ENCODE measurements at regions not wholly inside any gene's neighbourhood (a gene's known extent, or its start where the extent isn't known, plus 50 kb on each side); places are given as distances from the start of the nearest gene placed in this dataset.
"Not testable (repeated sequence)": the region's sequence is repeated elsewhere in the genome, so short reads cannot be mapped to it uniquely, and the experiment has no call there.

GRCh38 chr21:28308516-28308915 lies 684.2 kb downstream of the LTN1 start:
- Histone ChIP-seq H3K4me1 (ENCODE audit: insufficient read depth, low read length) (peaks cover 3% of the 10 kb centered on the region; the same call in 1 of the 2 replicates), H3K4me3 (ENCODE audit: low read length) (no peak overlapping the region), H3K9ac (ENCODE audit: low read depth, low read length) (no peak overlapping the region), H3K27me3 (ENCODE audit: insufficient read depth, low read length) (no peaks in the 10 kb centered on the region), H3K9me3 (ENCODE audit: insufficient read depth, low read depth, low read length) (0 out of 2 replicates have a peak, but pooled peaks cover 6% of the 10 kb centered on the region), H3K27ac (ENCODE audit: low read depth, low read length) (no peak overlapping the region), H3K36me3 (ENCODE audit: insufficient read depth, low read length) (no peaks in the 10 kb centered on the region)
- 96% methylated on average over 1 of the region's 1 CpG for WGBS

- Histone ChIP-seq H3K36me3 (ENCODE audit: insufficient read depth, low read length) (no peaks in the 10 kb centered on the region), H3K9me3 (ENCODE audit: insufficient read depth, low read depth, low read length) (no peaks in the 10 kb centered on the region), H3K4me1 (ENCODE audit: insufficient read depth, low read length) (no peaks in the 10 kb centered on the region), H3K27ac (ENCODE audit: low read depth, low read length) (no peak overlapping the region), H3K27me3 (ENCODE audit: insufficient read depth, low read length) (no peaks in the 10 kb centered on the region), H3K9ac (ENCODE audit: low read depth, low read length) (no peak overlapping the region), H3K4me3 (ENCODE audit: low read length) (no peak overlapping the region)
Observed at GRCh38 chr21:28299946-28300345, 692.7 kb downstream of the LTN1 start.

- no peak overlapping the region for H3K27ac ChIP-seq (ENCODE audit: low read depth, low read length)
- H3K9ac ChIP-seq (ENCODE audit: low read depth, low read length) = no peak overlapping the region
- H3K9me3 ChIP-seq (ENCODE audit: insufficient read depth, low read depth, low read length) = no peaks in the 10 kb centered on the region
- no peaks in the 10 kb centered on the region for H3K4me1 ChIP-seq (ENCODE audit: insufficient read depth, low read length)
- no peaks in the 10 kb centered on the region for H3K36me3 ChIP-seq (ENCODE audit: insufficient read depth, low read length)
- H3K4me3 ChIP-seq (ENCODE audit: low read length) = no peak overlapping the region
- no peaks in the 10 kb centered on the region for H3K27me3 ChIP-seq (ENCODE audit: insufficient read depth, low read length)
Observed at GRCh38 chr21:28298251-28298672, 694.4 kb downstream of the LTN1 start.

GRCh38 chr21:28294051-28294450 lies 698.6 kb downstream of the LTN1 start:
- no peaks in the 10 kb centered on the region for H3K4me1 ChIP-seq (ENCODE audit: insufficient read depth, low read length)
- peaks cover 11% of the 10 kb centered on the region; the same call in 1 of the 2 replicates for H3K9me3 ChIP-seq (ENCODE audit: insufficient read depth, low read depth, low read length)
- no peak overlapping the region for H3K9ac ChIP-seq (ENCODE audit: low read depth, low read length)
- H3K4me3 ChIP-seq (ENCODE audit: low read length) = no peak overlapping the region
- H3K27ac ChIP-seq (ENCODE audit: low read depth, low read length) = no peak overlapping the region
- H3K36me3 ChIP-seq (ENCODE audit: insufficient read depth, low read length) = no peaks in the 10 kb centered on the region
- WGBS = no CpG with 5 or more reads among the region's 1 CpG
- H3K27me3 ChIP-seq (ENCODE audit: insufficient read depth, low read length) = no peaks in the 10 kb centered on the region

GRCh38 chr21:28283641-28284490 lies 708.8 kb downstream of the LTN1 start:
- 85% methylated on average over 2 of the region's 4 CpGs for WGBS
- H3K27ac ChIP-seq (ENCODE audit: low read depth, low read length) = no peak overlapping the region
- H3K9me3 ChIP-seq (ENCODE audit: insufficient read depth, low read depth, low read length) = no peaks in the 10 kb centered on the region
- no peaks in the 10 kb centered on the region for H3K27me3 ChIP-seq (ENCODE audit: insufficient read depth, low read length)
- peaks cover 29% of the 10 kb centered on the region for H3K4me1 ChIP-seq (ENCODE audit: insufficient read depth, low read length)
- no peaks in the 10 kb centered on the region for H3K36me3 ChIP-seq (ENCODE audit: insufficient read depth, low read length)
- no peak overlapping the region for H3K9ac ChIP-seq (ENCODE audit: low read depth, low read length)
- no peak overlapping the region for H3K4me3 ChIP-seq (ENCODE audit: low read length)

GRCh38 chr21:28282833-28283232 lies 709.8 kb downstream of the LTN1 start:
- 77% methylated on average over 3 of the region's 5 CpGs for WGBS
- Histone ChIP-seq H3K9ac (ENCODE audit: low read depth, low read length) (no peak overlapping the region), H3K27ac (ENCODE audit: low read depth, low read length) (no peak overlapping the region), H3K36me3 (ENCODE audit: insufficient read depth, low read length) (no peaks in the 10 kb centered on the region), H3K4me3 (ENCODE audit: low read length) (no peak overlapping the region), H3K27me3 (ENCODE audit: insufficient read depth, low read length) (no peaks in the 10 kb centered on the region), H3K9me3 (ENCODE audit: insufficient read depth, low read depth, low read length) (no peaks in the 10 kb centered on the region), H3K4me1 (ENCODE audit: insufficient read depth, low read length) (peaks cover 29% of the 10 kb centered on the region)

- H3K4me3 ChIP-seq (ENCODE audit: low read length); H3K27me3 ChIP-seq (ENCODE audit: insufficient read depth, low read length); H3K36me3 ChIP-seq (ENCODE audit: insufficient read depth, low read length); H3K9ac ChIP-seq (ENCODE audit: low read depth, low read length); H3K9me3 ChIP-seq (ENCODE audit: insufficient read depth, low read depth, low read length): not testable (repeated sequence)
- H3K27ac ChIP-seq (ENCODE audit: low read depth, low read length) = peak overlapping the region; percentile 75; the same call in 1 of the 2 replicates
- WGBS = 100% methylated on average over 2 of the region's 3 CpGs
- H3K4me1 ChIP-seq (ENCODE audit: insufficient read depth, low read length) = peaks cover 29% of the 10 kb centered on the region
Observed at GRCh38 chr21:28281357-28281756, 711.3 kb downstream of the LTN1 start.

- no peaks in the 10 kb centered on the region for H3K36me3 ChIP-seq (ENCODE audit: insufficient read depth, low read length)
- peaks cover 29% of the 10 kb centered on the region for H3K4me1 ChIP-seq (ENCODE audit: insufficient read depth, low read length)
- no peak overlapping the region for H3K9ac ChIP-seq (ENCODE audit: low read depth, low read length)
- no peaks in the 10 kb centered on the region for H3K27me3 ChIP-seq (ENCODE audit: insufficient read depth, low read length)
- peak overlapping the region; percentile 75; the same call in 1 of the 2 replicates for H3K27ac ChIP-seq (ENCODE audit: low read depth, low read length)
- H3K4me3 ChIP-seq (ENCODE audit: low read length) = no peak overlapping the region
- peaks cover 3% of the 10 kb centered on the region; the same call in 1 of the 2 replicates for H3K9me3 ChIP-seq (ENCODE audit: insufficient read depth, low read depth, low read length)
Observed at GRCh38 chr21:28280611-28281010, 712.1 kb downstream of the LTN1 start.

- no peaks in the 10 kb centered on the region for H3K36me3 ChIP-seq (ENCODE audit: insufficient read depth, low read length)
- peaks cover 15% of the 10 kb centered on the region for H3K4me1 ChIP-seq (ENCODE audit: insufficient read depth, low read length)
- H3K9me3 ChIP-seq (ENCODE audit: insufficient read depth, low read depth, low read length) = peaks cover 3% of the 10 kb centered on the region; the same call in 1 of the 2 replicates
- H3K9ac ChIP-seq (ENCODE audit: low read depth, low read length) = no peak overlapping the region
- WGBS = 97% methylated on average over 1 of the region's 1 CpG
- H3K4me3 ChIP-seq (ENCODE audit: low read length) = no peak overlapping the region
- H3K27me3 ChIP-seq (ENCODE audit: insufficient read depth, low read length) = no peaks in the 10 kb centered on the region
- H3K27ac ChIP-seq (ENCODE audit: low read depth, low read length) = no peak overlapping the region
Observed at GRCh38 chr21:28277324-28277723, 715.4 kb downstream of the LTN1 start.

- 92% methylated on average over 3 of the region's 3 CpGs for WGBS
- Histone ChIP-seq H3K4me3 (ENCODE audit: low read length) (no peak overlapping the region), H3K9ac (ENCODE audit: low read depth, low read length) (no peak overlapping the region), H3K4me1 (ENCODE audit: insufficient read depth, low read length) (no peaks in the 10 kb centered on the region), H3K27ac (ENCODE audit: low read depth, low read length) (no peak overlapping the region), H3K36me3 (ENCODE audit: insufficient read depth, low read length) (no peaks in the 10 kb centered on the region), H3K9me3 (ENCODE audit: insufficient read depth, low read depth, low read length) (peaks cover 3% of the 10 kb centered on the region; the same call in 1 of the 2 replicates), H3K27me3 (ENCODE audit: insufficient read depth, low read length) (no peaks in the 10 kb centered on the region)
Observed at GRCh38 chr21:28272272-28272992, 720.2 kb downstream of the LTN1 start.

- no peak overlapping the region for H3K4me3 ChIP-seq (ENCODE audit: low read length)
- no peaks in the 10 kb centered on the region for H3K27me3 ChIP-seq (ENCODE audit: insufficient read depth, low read length)
- no peak overlapping the region for H3K9ac ChIP-seq (ENCODE audit: low read depth, low read length)
- no peaks in the 10 kb centered on the region for H3K9me3 ChIP-seq (ENCODE audit: insufficient read depth, low read depth, low read length)
- H3K27ac ChIP-seq (ENCODE audit: low read depth, low read length) = no peak overlapping the region
- H3K36me3 ChIP-seq (ENCODE audit: insufficient read depth, low read length) = no peaks in the 10 kb centered on the region
- no peaks in the 10 kb centered on the region for H3K4me1 ChIP-seq (ENCODE audit: insufficient read depth, low read length)
Observed at GRCh38 chr21:28269173-28269572, 723.5 kb downstream of the LTN1 start.
